SK-N-MC (cell line): ENCODE measurements at regions not wholly inside any gene's neighbourhood (a gene's known extent, or its start where the extent isn't known, plus 50 kb on each side); places are given as distances from the start of the nearest gene placed in this dataset.
"Not testable (repeated sequence)": the region's sequence is repeated elsewhere in the genome, so short reads cannot be mapped to it uniquely, and the experiment has no call there.

Experiments
- EZH2 ChIP-seq: fragments of 200-600 bp; sonication (generic); IDR thresholded peaks from one replicate; pipeline ENCODE4 v1.6.1; 2017; ENCODE audit warnings: antibody characterized with exemption
- FOXP2 ChIP-seq: optimal IDR thresholded peaks from 2 replicates; pipeline ENCODE3; 2011; ENCODE audit warnings: mild to moderate bottlenecking, moderate library complexity; ENCODE audit not compliant: insufficient read depth; ENCODE audit errors: extremely low read length, control extremely low read depth
- POLR2AphosphoS5 ChIP-seq: IDR thresholded peaks from 2 replicates; pipeline ENCODE4 v1.6.1; 2012; ENCODE audit warnings: mild to moderate bottlenecking, low read depth, low read length, borderline replicate concordance

DNA sequence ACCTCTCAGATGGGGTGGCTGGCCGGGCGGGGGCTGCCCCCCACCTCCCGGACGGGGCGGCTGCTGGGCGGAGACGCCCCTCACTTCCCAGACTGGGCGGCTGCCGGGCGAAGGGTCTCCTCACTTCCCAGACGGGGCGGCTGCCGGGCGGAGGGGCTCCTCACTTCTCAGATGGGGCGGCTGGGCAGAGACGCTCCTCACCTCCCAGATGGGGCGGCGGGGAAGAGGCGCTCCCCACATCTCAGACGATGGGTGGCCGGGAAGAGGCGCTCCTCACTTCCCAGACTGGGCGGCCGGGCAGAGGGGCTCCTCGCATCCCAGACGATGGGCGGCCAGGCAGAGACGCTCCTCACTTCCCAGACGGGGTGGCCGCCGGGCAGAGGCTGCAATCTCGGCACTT lies 80.7 kb downstream of the KPNA2 start:
- TF ChIP-seq POLR2AphosphoS5, EZH2, FOXP2: not testable (repeated sequence)
